SK-N-MC (cell line): ENCODE measurements at regions not wholly inside any gene's neighbourhood (a gene's known extent, or its start where the extent isn't known, plus 50 kb on each side); places are given as distances from the start of the nearest gene placed in this dataset.

ENCODE experiments used
- EZH2 ChIP-seq: fragments of 200-600 bp; sonication (generic); IDR thresholded peaks from one replicate; pipeline ENCODE4 v1.6.1; 2017; ENCODE audit warnings: antibody characterized with exemption
- POLR2AphosphoS5 ChIP-seq: IDR thresholded peaks from 2 replicates; pipeline ENCODE4 v1.6.1; 2012; ENCODE audit warnings: mild to moderate bottlenecking, low read depth, low read length, borderline replicate concordance

GRCh38 chrX:8374041-8374825, 90.4 kb upstream of the VCX3B start:
- no peak for TF ChIP-seq EZH2
- no peak for TF ChIP-seq POLR2AphosphoS5
